ENCODE measurements at regions not wholly inside any gene's neighbourhood (a gene's known extent, or its start where the extent isn't known, plus 50 kb on each side); places are given as distances from the start of the nearest gene placed in this dataset.

DNA sequence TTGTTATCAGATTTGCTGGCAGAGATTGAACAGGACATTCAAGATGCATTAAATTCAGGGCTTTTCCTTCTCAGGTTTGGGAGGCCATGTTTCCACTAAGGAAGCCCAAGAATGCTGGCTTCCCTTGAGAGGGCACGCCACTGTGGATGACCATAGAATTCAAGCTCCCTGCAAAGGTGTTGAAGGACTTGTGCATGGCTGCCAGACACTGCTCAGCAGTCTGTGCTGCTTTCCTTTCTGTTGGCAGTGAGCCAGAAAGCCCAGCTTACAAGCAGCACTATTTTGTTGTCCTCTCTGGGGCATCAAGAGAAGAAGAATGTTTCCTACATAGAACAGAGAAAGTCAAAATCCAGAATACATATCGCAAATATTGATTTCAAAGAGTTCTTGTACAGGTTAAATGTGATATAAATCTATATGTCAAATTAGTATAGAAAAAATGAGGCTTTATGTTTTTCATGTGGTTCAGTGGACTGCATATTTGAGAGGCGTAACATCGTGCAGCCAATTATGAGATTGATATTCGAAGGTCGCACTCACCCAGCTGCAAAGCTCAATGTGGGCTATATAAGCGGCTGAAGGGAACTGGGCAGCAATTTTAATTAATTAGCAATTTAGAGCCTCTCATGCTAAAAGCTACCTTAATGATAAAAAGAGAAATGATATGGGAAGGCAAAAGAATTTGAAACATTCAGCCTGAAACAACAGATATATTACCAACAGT, 103.1 kb upstream of the ISL1 start:
- no peak for DNase-seq

GRCh38 chr5:51286046-51286445, 97.2 kb upstream of the ISL1 start:
- DNase-seq: no peak

DNA sequence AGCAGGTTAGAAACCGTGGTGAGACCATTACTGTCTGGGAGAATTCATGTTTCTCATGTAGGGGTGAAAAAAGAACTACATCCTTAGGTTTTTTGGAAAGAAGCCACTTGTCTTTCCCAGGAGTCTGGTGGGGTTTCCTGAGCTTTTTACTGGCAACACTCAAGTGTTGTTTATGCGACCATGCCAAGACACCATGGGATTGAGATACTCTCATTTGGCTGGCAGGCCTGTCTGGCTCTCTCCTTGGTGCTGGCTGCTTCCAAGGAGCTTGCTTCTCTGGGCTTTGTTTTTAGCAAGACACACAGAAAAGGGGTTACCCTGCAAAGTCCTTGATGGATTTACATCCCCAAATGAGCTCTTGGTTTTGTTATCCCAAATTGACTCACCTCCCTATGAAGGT, 80.9 kb upstream of the ISL1 start:
- DNase-seq: no peak

GRCh38 chr5:51326844-51327243, 56.4 kb upstream of the ISL1 start:
- DNase-seq: no peak

Data from femur (tissue), 1 donor.